ENCODE measurements at regions not wholly inside any gene's neighbourhood (a gene's known extent, or its start where the extent isn't known, plus 50 kb on each side); places are given as distances from the start of the nearest gene placed in this dataset.

GRCh38 chrX:42248226-42248625, 324.9 kb upstream of the CASK start:
- TF ChIP-seq, protein P1, sequence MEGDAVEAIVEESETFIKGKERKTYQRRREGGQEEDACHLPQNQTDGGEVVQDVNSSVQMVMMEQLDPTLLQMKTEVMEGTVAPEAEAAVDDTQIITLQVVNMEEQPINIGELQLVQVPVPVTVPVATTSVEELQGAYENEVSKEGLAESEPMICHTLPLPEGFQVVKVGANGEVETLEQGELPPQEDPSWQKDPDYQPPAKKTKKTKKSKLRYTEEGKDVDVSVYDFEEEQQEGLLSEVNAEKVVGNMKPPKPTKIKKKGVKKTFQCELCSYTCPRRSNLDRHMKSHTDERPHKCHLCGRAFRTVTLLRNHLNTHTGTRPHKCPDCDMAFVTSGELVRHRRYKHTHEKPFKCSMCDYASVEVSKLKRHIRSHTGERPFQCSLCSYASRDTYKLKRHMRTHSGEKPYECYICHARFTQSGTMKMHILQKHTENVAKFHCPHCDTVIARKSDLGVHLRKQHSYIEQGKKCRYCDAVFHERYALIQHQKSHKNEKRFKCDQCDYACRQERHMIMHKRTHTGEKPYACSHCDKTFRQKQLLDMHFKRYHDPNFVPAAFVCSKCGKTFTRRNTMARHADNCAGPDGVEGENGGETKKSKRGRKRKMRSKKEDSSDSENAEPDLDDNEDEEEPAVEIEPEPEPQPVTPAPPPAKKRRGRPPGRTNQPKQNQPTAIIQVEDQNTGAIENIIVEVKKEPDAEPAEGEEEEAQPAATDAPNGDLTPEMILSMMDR (IDR thresholded peaks at IDR 0.05; ENCODE audit: low read length), result no peak
- no peak for TF ChIP-seq EZH2 (IDR thresholded peaks at IDR 0.05; ENCODE audit: borderline replicate concordance, low read length)

Measured in OCI-LY1 (cell line).